MCF 10A (cell line): ENCODE measurements at regions not wholly inside any gene's neighbourhood (a gene's known extent, or its start where the extent isn't known, plus 50 kb on each side); places are given as distances from the start of the nearest gene placed in this dataset.
"Not testable (repeated sequence)": the region's sequence is repeated elsewhere in the genome, so short reads cannot be mapped to it uniquely, and the experiment has no call there.

Experiments
- BruUV-seq: library from RNA; stranded (reverse); fragments of 400-500 nt; replicated peaks from 2 replicates; lab custom pipeline; 2021; lab: Mats Ljungman, UMichigan
- CTCF ChIA-PET: fragments of 300-600 bp; sonication (Branson Sonifier 250); formaldehyde crosslinking; extraction: SDS; loops from one replicate; lab custom pipeline; 2021; ENCODE audit warnings: antibody characterized with exemption, inconsistent platforms; lab: Yijun Ruan, JAX
- POLR2A ChIA-PET: fragments of 300-600, 350-650 bp; sonication (Branson Sonifier 250); formaldehyde crosslinking; extraction: SDS; loops from one replicate; lab custom pipeline; 2020; ENCODE audit warnings: antibody characterized with exemption, inconsistent platforms; lab: Yijun Ruan, JAX
- DNase-seq: peaks from one replicate; pipeline ENCODE4 v3.0.0-alpha.2; 2018; ENCODE audit not compliant: unreplicated experiment
- H3K27ac Mint-ChIP-seq: one replicate; pipeline ENCODE4 v1.8.0; 2022; ENCODE audit warnings: mild to moderate bottlenecking, low read depth, mixed read lengths; ENCODE audit not compliant: unreplicated experiment
- H3K27me3 Mint-ChIP-seq: one replicate; pipeline ENCODE4 v1.8.0; 2022; ENCODE audit warnings: mixed read lengths; ENCODE audit not compliant: insufficient read depth, unreplicated experiment
- H3K36me3 Mint-ChIP-seq: one replicate; pipeline ENCODE4 v1.8.0; 2022; ENCODE audit warnings: mild to moderate bottlenecking, moderate library complexity, mixed read lengths; ENCODE audit not compliant: insufficient read depth, unreplicated experiment
- H3K4me1 Mint-ChIP-seq: one replicate; pipeline ENCODE4 v1.8.0; 2022; ENCODE audit warnings: mixed read lengths; ENCODE audit not compliant: insufficient read depth, unreplicated experiment
- H3K4me3 Mint-ChIP-seq: one replicate; pipeline ENCODE4 v1.8.0; 2022; ENCODE audit warnings: mild to moderate bottlenecking, moderate library complexity, mixed read lengths; ENCODE audit not compliant: unreplicated experiment
- H3K9me3 Mint-ChIP-seq: one replicate; pipeline ENCODE4 v1.8.0; 2022; ENCODE audit warnings: mixed read lengths; ENCODE audit not compliant: unreplicated experiment
- CTCF ChIP-seq: fragments of 200-600 bp; IDR thresholded peaks from one replicate; pipeline ENCODE4 v1.8.0; 2022; ENCODE audit warnings: antibody characterized with exemption, mild to moderate bottlenecking; ENCODE audit not compliant: unreplicated experiment
- intact Hi-C: fragments of 100-400 bp; cut with micrococcal nuclease; formaldehyde crosslinking; loops from 2 replicates; pipeline ENCODE4 v1.14.1; 2022

- ChIA-PET POLR2A (no interaction called here), CTCF (interaction anchor here (0.8 kb wide), 1 partner anchor 432 kb away, joined by 3 read pairs; no protein-coding TSS in a partner anchor)
- intact Hi-C loops = no loop called here
- H3K9me3 Mint-ChIP-seq = no peaks in the 10 kb centered on the region
- peaks cover 7% of the 10 kb centered on the region for H3K36me3 Mint-ChIP-seq
- BruUV-seq = no TSS peak
- H3K4me1 Mint-ChIP-seq = peaks cover 7% of the 10 kb centered on the region
- TF ChIP-seq CTCF = no peak
- DNase-seq = no peak
- H3K27me3 Mint-ChIP-seq = peaks cover 41% of the 10 kb centered on the region
- no peak overlapping the region for H3K27ac Mint-ChIP-seq
- H3K4me3 Mint-ChIP-seq = no peak overlapping the region
Observed at GRCh38 chr20:5481872-5482271, 128.9 kb downstream of the GPCPD1 start.

DNA sequence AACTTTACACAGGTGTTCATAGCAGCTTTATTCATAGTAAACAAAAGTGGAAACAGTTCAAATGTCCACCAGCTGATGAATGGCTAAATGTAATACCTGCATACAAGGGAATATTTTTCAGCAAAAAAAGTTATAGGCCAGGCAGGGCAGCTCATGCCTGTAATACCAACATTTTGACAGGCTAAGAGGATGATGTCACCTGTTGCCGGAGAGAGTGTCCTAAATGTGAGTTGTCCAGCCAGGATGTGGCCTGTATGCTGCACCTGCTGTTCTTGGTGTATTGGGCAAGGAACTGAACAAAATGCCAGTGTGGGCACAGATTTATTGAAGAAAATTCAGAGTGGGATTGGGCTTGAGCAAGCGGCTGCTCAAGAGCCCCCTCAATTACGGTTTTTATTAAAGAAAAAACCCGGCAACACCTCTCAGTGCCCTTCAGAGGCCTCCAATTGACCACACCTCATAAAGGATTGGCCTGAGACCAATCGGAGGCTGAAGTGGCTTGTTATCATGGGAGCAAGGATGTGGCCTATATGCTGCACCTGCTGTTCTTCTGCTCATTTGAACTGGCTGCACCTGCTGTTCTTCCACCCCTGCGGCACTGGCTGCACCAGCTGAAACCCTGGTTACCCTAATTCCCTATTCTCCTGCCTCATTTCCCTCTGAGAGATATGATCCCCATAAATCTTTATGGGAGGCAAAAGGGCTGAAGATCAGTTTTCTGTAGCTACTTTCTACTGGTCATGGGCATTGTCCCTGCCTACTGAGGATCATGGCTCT lies 129.8 kb downstream of the GPCPD1 start:
- Mint-ChIP-seq H3K9me3 (no peaks in the 10 kb centered on the region), H3K4me3 (no peak overlapping the region), H3K4me1 (peaks cover 7% of the 10 kb centered on the region), H3K27me3 (peaks cover 32% of the 10 kb centered on the region), H3K27ac (no peak overlapping the region), H3K36me3 (peaks cover 7% of the 10 kb centered on the region)
- CTCF ChIA-PET = interaction anchor here (0.6 to 0.8 kb wide), 2 partner anchors 336 to 432 kb away, joined by 3 read pairs; no protein-coding TSS in a partner anchor
- no peak for TF ChIP-seq CTCF
- POLR2A ChIA-PET = interaction anchor here (0.7 kb wide), 1 partner anchor 358 kb away, joined by 3 read pairs; no protein-coding TSS in a partner anchor
- BruUV-seq = no TSS peak
- DNase-seq = peak; percentile 6
- intact Hi-C loops = no loop called here

DNA sequence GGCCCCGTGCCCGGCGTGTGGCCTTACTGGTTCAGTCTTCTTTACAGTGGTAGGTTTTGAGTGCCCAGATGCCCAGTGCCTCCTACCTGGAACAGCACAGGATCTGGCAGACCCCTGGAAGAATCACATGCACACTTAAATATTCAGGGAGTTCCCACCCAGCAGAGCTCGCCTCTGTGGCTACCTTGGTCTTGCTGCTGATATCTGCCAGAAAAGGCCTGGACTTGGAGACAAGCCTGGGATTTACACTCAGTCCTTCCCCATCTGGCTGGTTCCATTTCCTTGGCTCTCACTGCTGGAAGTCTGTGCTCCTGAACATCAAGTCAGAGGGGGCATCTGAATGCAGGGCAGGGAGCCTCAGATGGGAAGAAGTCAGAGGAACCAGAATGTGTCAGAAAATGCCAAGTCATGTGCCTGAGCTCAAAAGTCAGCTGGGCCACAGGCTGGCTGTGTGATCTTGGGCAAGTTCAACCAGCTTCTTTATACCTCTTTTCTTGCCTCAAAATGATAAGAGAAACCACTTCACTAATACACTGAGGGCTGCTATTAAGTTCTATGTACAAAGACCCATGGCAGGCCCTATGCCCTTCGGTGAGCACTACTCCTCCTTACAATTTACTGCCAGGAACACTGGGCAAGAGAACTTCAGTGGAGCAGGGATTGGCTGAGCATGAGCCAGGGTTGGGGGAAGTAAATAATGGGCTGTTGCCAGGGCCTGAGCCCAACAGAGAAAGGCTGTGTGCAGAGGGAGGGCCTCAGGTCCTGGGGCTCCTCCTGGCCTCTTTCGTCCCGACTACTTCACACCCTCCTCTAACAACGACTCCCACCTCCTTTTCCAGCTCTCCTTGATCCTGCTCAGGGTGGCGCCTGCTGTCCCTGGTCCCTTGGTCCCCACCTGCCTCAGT lies 135.9 kb downstream of the GPCPD1 start:
- BruUV-seq = no TSS peak
- Mint-ChIP-seq H3K27ac (no peak overlapping the region), H3K9me3 (no peaks in the 10 kb centered on the region), H3K4me1 (no peaks in the 10 kb centered on the region), H3K36me3 (no peaks in the 10 kb centered on the region), H3K4me3 (no peak overlapping the region), H3K27me3 (peaks cover 32% of the 10 kb centered on the region)
- intact Hi-C loops = no loop called here
- TF ChIP-seq CTCF = no peak
- ChIA-PET POLR2A (no interaction called here), CTCF (no interaction called here)
- DNase-seq = no peak

DNA sequence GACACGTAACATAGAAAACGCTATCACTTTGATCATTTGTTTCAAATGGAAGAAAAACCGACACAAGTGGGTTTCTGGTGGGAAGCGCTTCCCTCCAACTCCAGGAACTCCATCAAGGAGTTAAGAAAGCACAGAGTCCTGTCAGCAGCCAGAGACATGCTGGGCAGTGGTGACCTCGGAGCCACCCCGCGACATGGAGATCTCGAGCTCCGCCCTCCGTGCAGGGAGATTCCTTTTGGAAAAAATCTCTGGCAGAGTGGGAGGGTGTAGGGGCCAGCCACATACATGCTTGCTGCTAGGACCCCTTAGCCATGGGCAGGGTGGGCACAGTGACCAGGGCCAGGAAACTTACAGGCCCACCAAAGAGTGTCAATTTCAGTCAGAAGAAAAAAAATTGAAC lies 138.9 kb downstream of the GPCPD1 start:
- intact Hi-C loops, H3K4me1 Mint-ChIP-seq, H3K4me3 Mint-ChIP-seq, H3K36me3 Mint-ChIP-seq, BruUV-seq, H3K27ac Mint-ChIP-seq, DNase-seq, H3K9me3 Mint-ChIP-seq, POLR2A ChIA-PET, CTCF ChIA-PET: not testable (repeated sequence)
- peaks cover 39% of the 10 kb centered on the region for H3K27me3 Mint-ChIP-seq
